Stimulated activated CD8-positive, alpha-beta memory T cell treated with anti-CD3 and anti-CD28 coated beads, Interleukin-4, amount 100 ng/mL, for 4 hours (primary cell): ENCODE measurements at regions not wholly inside any gene's neighbourhood (a gene's known extent, or its start where the extent isn't known, plus 50 kb on each side); places are given as distances from the start of the nearest gene placed in this dataset.

Source experiments
- DNase-seq, 2 donors: peaks; one replicate each; pipeline ENCODE4 v3.0.0-alpha.2; 2020; ENCODE audit warnings: low read depth in 2 of 2, low spot score in 1 of 2

GRCh38 chrX:40171513-40172400 is 74.0 kb upstream of the BCOR start:
- no peak for DNase-seq

GRCh38 chrX:40170830-40171512 is 73.2 kb upstream of the BCOR start:
- DNase-seq = no peak

GRCh38 chrX:40169193-40170101 is 71.7 kb upstream of the BCOR start:
- peak; percentile 56 to 71 for DNase-seq

- no peak for DNase-seq
These were observed 70.8 kb upstream of the BCOR start for GRCh38 chrX:40168480-40169011.

- DNase-seq = no peak
These were observed 70.2 kb upstream of the BCOR start for GRCh38 chrX:40167850-40168479.

GRCh38 chrX:40167233-40167849 is 69.6 kb upstream of the BCOR start:
- DNase-seq = no peak

GRCh38 chrX:40166582-40166981 is 68.8 kb upstream of the BCOR start:
- no peak for DNase-seq

GRCh38 chrX:40165861-40166260 is 68.1 kb upstream of the BCOR start:
- DNase-seq = no peak

GRCh38 chrX:40165206-40165605 is 67.4 kb upstream of the BCOR start:
- no peak for DNase-seq

- DNase-seq = no peak
These were observed 67.0 kb upstream of the BCOR start for GRCh38 chrX:40164751-40165150.

- DNase-seq = no peak
These were observed 60.4 kb upstream of the BCOR start for GRCh38 chrX:40158036-40158706.

GRCh38 chrX:40157228-40158035 is 59.7 kb upstream of the BCOR start:
- DNase-seq = no peak

GRCh38 chrX:40156470-40157227 is 58.9 kb upstream of the BCOR start:
- DNase-seq = no peak

GRCh38 chrX:40155589-40156469 is 58.1 kb upstream of the BCOR start:
- no peak for DNase-seq

GRCh38 chrX:40154853-40155588 is 57.3 kb upstream of the BCOR start:
- DNase-seq = no peak

- no peak for DNase-seq
These were observed 56.6 kb upstream of the BCOR start for GRCh38 chrX:40154250-40154852.
